H9 (cell line): ENCODE measurements at regions not wholly inside any gene's neighbourhood (a gene's known extent, or its start where the extent isn't known, plus 50 kb on each side); places are given as distances from the start of the nearest gene placed in this dataset.

Source experiments
- DNase-seq: peaks from one replicate; pipeline ENCODE4 v3.0.0-alpha.2; 2017
- H2AFZ ChIP-seq: one replicate; pipeline ENCODE4 v1.6.1; 2013; ENCODE audit warnings: mild to moderate bottlenecking, low read length, control low read depth, moderate library complexity
- H2AK5ac ChIP-seq: 2 replicates; pipeline ENCODE4 v1.6.1; 2013; ENCODE audit warnings: low read length, control low read depth, mixed read lengths; ENCODE audit not compliant: insufficient read length
- H2BK120ac ChIP-seq: one replicate; pipeline ENCODE4 v1.6.1; 2013; ENCODE audit warnings: low read depth, mild to moderate bottlenecking, low read length, control low read depth, inconsistent platforms; ENCODE audit not compliant: poor library complexity, severe bottlenecking
- H2BK12ac ChIP-seq: 2 replicates; pipeline ENCODE4 v1.6.1; 2013; ENCODE audit warnings: low read length, control low read depth, mixed read lengths, low read depth; ENCODE audit not compliant: insufficient read length
- H2BK15ac ChIP-seq: 2 replicates; pipeline ENCODE4 v1.6.1; 2013; ENCODE audit warnings: low read depth, low read length, control low read depth
- H2BK20ac ChIP-seq: one replicate; pipeline ENCODE4 v1.6.1; 2013; ENCODE audit warnings: low read depth, mild to moderate bottlenecking, low read length, control low read depth, inconsistent platforms; ENCODE audit not compliant: poor library complexity, severe bottlenecking
- H2BK5ac ChIP-seq: 2 replicates; pipeline ENCODE4 v1.6.1; 2013; ENCODE audit warnings: low read length, control low read depth, mixed read lengths; ENCODE audit not compliant: insufficient read length
- H3K14ac ChIP-seq: 2 replicates; pipeline ENCODE4 v1.6.1; 2013; ENCODE audit warnings: low read length, control low read depth; ENCODE audit not compliant: insufficient read depth
- H3K18ac ChIP-seq: 2 replicates; pipeline ENCODE4 v1.6.1; 2013; ENCODE audit warnings: low read depth, mild to moderate bottlenecking, mixed read lengths, low read length, control low read depth; ENCODE audit not compliant: insufficient read length
- H3K23ac ChIP-seq: 2 replicates; pipeline ENCODE4 v1.6.1; 2013; ENCODE audit warnings: low read length, control low read depth, mixed read lengths, low read depth; ENCODE audit not compliant: insufficient read length
- H3K23me2 ChIP-seq: 2 replicates; pipeline ENCODE4 v1.6.1; 2013; ENCODE audit warnings: low read depth, mild to moderate bottlenecking, mixed read lengths, low read length, control low read depth; ENCODE audit not compliant: insufficient read length, poor library complexity, severe bottlenecking
- H3K27ac ChIP-seq: 2 replicates; pipeline ENCODE4 v1.5.1; 2013; ENCODE audit warnings: low read length, control low read depth, mixed read lengths, low read depth; ENCODE audit not compliant: insufficient read length
- H3K27me3 ChIP-seq: 2 replicates; pipeline ENCODE4 v1.6.1; 2013; ENCODE audit warnings: low read length, control low read depth, inconsistent platforms; ENCODE audit not compliant: insufficient read depth
- H3K4ac ChIP-seq: 2 replicates; pipeline ENCODE4 v1.6.1; 2013; ENCODE audit warnings: low read depth, mild to moderate bottlenecking, control low read depth, inconsistent platforms, low read length, moderate library complexity
- H3K4me1 ChIP-seq: 2 replicates; pipeline ENCODE4 v1.6.1; 2013; ENCODE audit warnings: low read length, control low read depth, inconsistent platforms; ENCODE audit not compliant: insufficient read depth
- H3K4me2 ChIP-seq: 2 replicates; pipeline ENCODE4 v1.6.1; 2013; ENCODE audit warnings: low read length, control low read depth, mixed read lengths; ENCODE audit not compliant: insufficient read length, insufficient read depth
- H3K56ac ChIP-seq: 2 replicates; pipeline ENCODE4 v1.6.1; 2013; ENCODE audit warnings: low read depth, mild to moderate bottlenecking, mixed read lengths, low read length, control low read depth; ENCODE audit not compliant: insufficient read length
- H3K79me1 ChIP-seq: 2 replicates; pipeline ENCODE4 v1.6.1; 2013; ENCODE audit warnings: low read depth, mild to moderate bottlenecking, moderate library complexity, low read length, control low read depth, inconsistent platforms; ENCODE audit not compliant: insufficient read depth, poor library complexity, severe bottlenecking
- H3K79me2 ChIP-seq: 2 replicates; pipeline ENCODE4 v1.6.1; 2013; ENCODE audit warnings: low read length, control low read depth, inconsistent platforms; ENCODE audit not compliant: insufficient read depth
- H3K9ac ChIP-seq: 2 replicates; pipeline ENCODE4 v1.6.1; 2013; ENCODE audit warnings: low read length, control low read depth, mixed read lengths; ENCODE audit not compliant: insufficient read length; ENCODE audit errors: extremely low read depth
- H3K9me3 ChIP-seq: one replicate; pipeline ENCODE4 v1.6.1; 2013; ENCODE audit warnings: low read depth, low read length, inconsistent platforms; ENCODE audit not compliant: control insufficient read depth
- H3T11ph ChIP-seq: one replicate; pipeline ENCODE4 v1.6.1; 2013; ENCODE audit warnings: mild to moderate bottlenecking, low read length, control low read depth, inconsistent platforms
- H4K20me1 ChIP-seq: one replicate; pipeline ENCODE4 v1.6.1; 2013; ENCODE audit not compliant: control insufficient read depth, insufficient read length, insufficient read depth
- H4K5ac ChIP-seq: 2 replicates; pipeline ENCODE4 v1.6.1; 2013; ENCODE audit warnings: low read depth, mild to moderate bottlenecking, mixed read lengths, low read length, control low read depth; ENCODE audit not compliant: insufficient read length
- H4K8ac ChIP-seq: replicated peaks from 2 replicates; pipeline ENCODE4 v1.6.1; 2013; ENCODE audit warnings: low read length, control low read depth, mixed read lengths, low read depth; ENCODE audit not compliant: insufficient read length
- H4K91ac ChIP-seq: 2 replicates; pipeline ENCODE4 v1.6.1; 2013; ENCODE audit warnings: low read depth, mild to moderate bottlenecking, moderate library complexity, mixed read lengths, low read length, control low read depth; ENCODE audit not compliant: insufficient read length
- H3K27ac Mint-ChIP-seq, 3 experiments: 2 replicates in 2 of 3; 3 replicates in 1 of 3; pipeline ENCODE4 v1.8.0; 2020 to 2021; ENCODE audit warnings: mixed read lengths in 3 of 3, mild to moderate bottlenecking in 1 of 3, moderate library complexity in 1 of 3
- H3K27me3 Mint-ChIP-seq: 2 replicates; pipeline ENCODE4 v1.8.0; 2021; ENCODE audit warnings: low read depth, mild to moderate bottlenecking, moderate library complexity, mixed read lengths
- H3K36me3 Mint-ChIP-seq, 3 experiments: 2 replicates in 2 of 3; 3 replicates in 1 of 3; pipeline ENCODE4 v1.8.0; 2020 to 2021; ENCODE audit warnings: low read depth in 3 of 3, mixed read lengths in 3 of 3; ENCODE audit not compliant: insufficient read depth in 1 of 3
- H3K4me1 Mint-ChIP-seq, 2 experiments: 2 replicates each; pipeline ENCODE4 v1.8.0; 2020; ENCODE audit warnings: mixed read lengths in 2 of 2
- H3K4me3 Mint-ChIP-seq, 2 experiments: 2 replicates in 1 of 2; 3 replicates in 1 of 2; pipeline ENCODE4 v1.8.0; 2020 to 2021; ENCODE audit warnings: mild to moderate bottlenecking in 2 of 2, mixed read lengths in 2 of 2, moderate library complexity in 1 of 2
- H3K9me3 Mint-ChIP-seq, 2 experiments: 2 replicates in 1 of 2; 3 replicates in 1 of 2; pipeline ENCODE4 v1.8.0; 2020; ENCODE audit warnings: mild to moderate bottlenecking in 2 of 2, mixed read lengths in 2 of 2, moderate library complexity in 1 of 2
- WGBS: extraction: QIAGEN DNeasy Blood & Tissue Kit; methylation state at CpG from one replicate; pipeline ENCODE4 v1.1.7; 2013; ENCODE audit warnings: missing lambda C conversion rate, low lambda C conversion rate, mixed read lengths; ENCODE audit not compliant: insufficient read length; ENCODE audit errors: extremely low coverage; 5-methylcytosine and 5-hydroxymethylcytosine counted together
- TF ChIP-seq, protein P1 (sequence below): fragments of 200-600 bp; sonication (generic); conservative IDR thresholded peaks from 3 replicates; pipeline ENCODE4 v1.8.0; 2021; ENCODE audit warnings: antibody characterized with exemption, mild to moderate bottlenecking

DNA sequence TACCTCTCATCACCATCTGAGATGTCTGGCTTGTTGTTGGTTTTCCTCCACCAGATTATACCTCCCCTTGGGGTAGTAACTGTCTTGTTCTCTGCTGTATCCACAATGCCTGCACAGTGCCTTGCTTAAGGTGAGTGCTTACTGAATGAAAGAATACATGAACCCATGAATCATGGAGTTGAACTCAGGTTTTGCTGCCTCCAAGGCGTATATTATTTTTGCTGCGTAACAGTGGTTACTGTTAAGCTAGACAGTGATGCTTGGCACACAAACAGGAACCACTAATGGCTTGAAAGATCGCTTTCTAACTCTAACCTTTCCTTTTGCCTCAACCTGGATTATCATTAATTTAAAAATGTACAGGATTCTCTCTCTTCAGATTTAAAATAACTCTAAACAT is 695.8 kb downstream of the TOX3 start:
- H4K8ac ChIP-seq, result no peak overlapping the region
- H2AK5ac ChIP-seq, result no peak overlapping the region
- no CpG with 5 or more reads among the region's 3 CpGs for WGBS
- H3K14ac ChIP-seq, result no peak overlapping the region
- no peak overlapping the region for H2AFZ ChIP-seq
- H2BK12ac ChIP-seq, result no peak overlapping the region
- no peak overlapping the region for H3K56ac ChIP-seq
- Mint-ChIP-seq H3K4me3 (no peak overlapping the region), H3K4me1 (peaks cover 8 to 10% of the 10 kb centered on the region in 2 experiments), H3K9me3 (no peaks in the 10 kb centered on the region), H3K36me3 (no peaks in the 10 kb centered on the region), H3K27ac (no peak overlapping the region), H3K27me3 (no peaks in the 10 kb centered on the region)
- H3K27ac ChIP-seq, result no peak overlapping the region
- H3K9ac ChIP-seq, result no peak overlapping the region
- H3K27me3 ChIP-seq, result no peaks in the 10 kb centered on the region
- no peak overlapping the region for H2BK5ac ChIP-seq
- no peak overlapping the region for H3T11ph ChIP-seq
- no peaks in the 10 kb centered on the region for H3K9me3 ChIP-seq
- TF ChIP-seq, protein P1, sequence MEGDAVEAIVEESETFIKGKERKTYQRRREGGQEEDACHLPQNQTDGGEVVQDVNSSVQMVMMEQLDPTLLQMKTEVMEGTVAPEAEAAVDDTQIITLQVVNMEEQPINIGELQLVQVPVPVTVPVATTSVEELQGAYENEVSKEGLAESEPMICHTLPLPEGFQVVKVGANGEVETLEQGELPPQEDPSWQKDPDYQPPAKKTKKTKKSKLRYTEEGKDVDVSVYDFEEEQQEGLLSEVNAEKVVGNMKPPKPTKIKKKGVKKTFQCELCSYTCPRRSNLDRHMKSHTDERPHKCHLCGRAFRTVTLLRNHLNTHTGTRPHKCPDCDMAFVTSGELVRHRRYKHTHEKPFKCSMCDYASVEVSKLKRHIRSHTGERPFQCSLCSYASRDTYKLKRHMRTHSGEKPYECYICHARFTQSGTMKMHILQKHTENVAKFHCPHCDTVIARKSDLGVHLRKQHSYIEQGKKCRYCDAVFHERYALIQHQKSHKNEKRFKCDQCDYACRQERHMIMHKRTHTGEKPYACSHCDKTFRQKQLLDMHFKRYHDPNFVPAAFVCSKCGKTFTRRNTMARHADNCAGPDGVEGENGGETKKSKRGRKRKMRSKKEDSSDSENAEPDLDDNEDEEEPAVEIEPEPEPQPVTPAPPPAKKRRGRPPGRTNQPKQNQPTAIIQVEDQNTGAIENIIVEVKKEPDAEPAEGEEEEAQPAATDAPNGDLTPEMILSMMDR, result no peak
- no peak overlapping the region for H3K23ac ChIP-seq
- no peaks in the 10 kb centered on the region for H3K23me2 ChIP-seq
- DNase-seq, result no peak
- H3K79me2 ChIP-seq, result no peaks in the 10 kb centered on the region
- no peak overlapping the region for H2BK15ac ChIP-seq
- no peak overlapping the region for H2BK20ac ChIP-seq
- H4K20me1 ChIP-seq, result no peaks in the 10 kb centered on the region
- no peak overlapping the region for H2BK120ac ChIP-seq
- no peak overlapping the region for H4K91ac ChIP-seq
- H3K4me1 ChIP-seq, result no peaks in the 10 kb centered on the region; the same call in none of the 2 replicates
- H3K18ac ChIP-seq, result no peak overlapping the region
- no peak overlapping the region for H3K4me2 ChIP-seq
- H4K5ac ChIP-seq, result no peak overlapping the region
- H3K4ac ChIP-seq, result no peak overlapping the region
- H3K79me1 ChIP-seq, result no peaks in the 10 kb centered on the region
